ENCODE measurements at regions not wholly inside any gene's neighbourhood (a gene's known extent, or its start where the extent isn't known, plus 50 kb on each side); places are given as distances from the start of the nearest gene placed in this dataset.

- TF ChIP-seq MAX (IDR thresholded peaks at IDR 0.05) = no peak
- TF ChIP-seq, protein P1, sequence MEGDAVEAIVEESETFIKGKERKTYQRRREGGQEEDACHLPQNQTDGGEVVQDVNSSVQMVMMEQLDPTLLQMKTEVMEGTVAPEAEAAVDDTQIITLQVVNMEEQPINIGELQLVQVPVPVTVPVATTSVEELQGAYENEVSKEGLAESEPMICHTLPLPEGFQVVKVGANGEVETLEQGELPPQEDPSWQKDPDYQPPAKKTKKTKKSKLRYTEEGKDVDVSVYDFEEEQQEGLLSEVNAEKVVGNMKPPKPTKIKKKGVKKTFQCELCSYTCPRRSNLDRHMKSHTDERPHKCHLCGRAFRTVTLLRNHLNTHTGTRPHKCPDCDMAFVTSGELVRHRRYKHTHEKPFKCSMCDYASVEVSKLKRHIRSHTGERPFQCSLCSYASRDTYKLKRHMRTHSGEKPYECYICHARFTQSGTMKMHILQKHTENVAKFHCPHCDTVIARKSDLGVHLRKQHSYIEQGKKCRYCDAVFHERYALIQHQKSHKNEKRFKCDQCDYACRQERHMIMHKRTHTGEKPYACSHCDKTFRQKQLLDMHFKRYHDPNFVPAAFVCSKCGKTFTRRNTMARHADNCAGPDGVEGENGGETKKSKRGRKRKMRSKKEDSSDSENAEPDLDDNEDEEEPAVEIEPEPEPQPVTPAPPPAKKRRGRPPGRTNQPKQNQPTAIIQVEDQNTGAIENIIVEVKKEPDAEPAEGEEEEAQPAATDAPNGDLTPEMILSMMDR (IDR thresholded peaks at IDR 0.05) = no peak
- TF ChIP-seq POLR2A (IDR thresholded peaks at IDR 0.05; ENCODE audit: low read length) = no peak
These were observed 301.3 kb upstream of the SKOR2 start for GRCh38 chr18:47552783-47553182.

Data from A549 (cell line).